Myocyte (in vitro differentiated cells): ENCODE measurements at regions not wholly inside any gene's neighbourhood (a gene's known extent, or its start where the extent isn't known, plus 50 kb on each side); places are given as distances from the start of the nearest gene placed in this dataset.
"Not testable (repeated sequence)": the region's sequence is repeated elsewhere in the genome, so short reads cannot be mapped to it uniquely, and the experiment has no call there.

Experiments used
- DNase-seq: peaks from one replicate; pipeline ENCODE4 v3.0.0-alpha.2; 2012; ENCODE audit warnings: low read depth

DNA sequence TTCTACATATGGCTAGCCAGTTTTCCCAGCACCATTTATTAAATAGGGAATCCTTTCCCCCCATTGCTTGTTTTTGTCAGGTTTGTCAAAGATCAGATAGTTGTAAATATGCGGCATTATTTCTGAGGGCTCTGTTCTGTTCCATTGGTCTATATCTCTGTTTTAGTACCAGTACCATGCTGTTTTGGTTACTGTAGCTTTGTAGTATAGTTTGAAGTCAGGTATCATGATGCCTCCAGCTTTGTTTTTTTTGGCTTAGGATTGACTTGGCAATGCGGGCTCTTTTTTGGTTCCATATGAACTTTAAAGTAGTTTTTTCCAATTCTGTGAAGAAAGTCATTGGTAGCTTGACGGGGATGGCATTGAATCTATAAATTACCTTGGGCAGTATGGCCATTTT, 60.0 kb upstream of the GPC3 start:
- DNase-seq, result not testable (repeated sequence)

- DNase-seq, result not testable (repeated sequence)
Observed at GRCh38 chrX:134067107-134067506, 81.7 kb upstream of the GPC3 start.

DNA sequence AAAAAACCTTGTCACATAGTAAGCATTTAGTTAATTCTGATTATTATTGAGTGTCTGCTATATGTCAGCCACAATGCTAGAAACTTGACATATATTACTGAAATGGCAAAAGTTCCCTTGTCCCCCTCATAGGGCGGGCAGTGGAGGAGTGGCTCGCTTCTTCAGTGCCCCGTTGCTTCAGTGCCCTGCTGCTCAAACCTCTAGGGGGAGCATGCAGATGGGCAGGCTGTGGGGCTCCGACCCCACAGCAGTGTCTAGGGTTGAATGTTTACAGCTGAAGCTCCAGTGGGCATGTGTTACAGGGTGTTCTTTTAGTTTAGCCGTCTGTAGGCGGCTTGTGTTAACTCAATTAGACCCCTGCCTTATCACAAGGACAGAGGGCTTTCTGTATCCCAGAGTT, 86.5 kb upstream of the GPC3 start:
- DNase-seq, result not testable (repeated sequence)

GRCh38 chrX:134073341-134073740, 87.9 kb upstream of the GPC3 start:
- no peak for DNase-seq

GRCh38 chrX:134074151-134074550, 88.8 kb upstream of the GPC3 start:
- DNase-seq, result no peak

GRCh38 chrX:134075894-134076718, 90.7 kb upstream of the GPC3 start:
- no peak for DNase-seq

DNA sequence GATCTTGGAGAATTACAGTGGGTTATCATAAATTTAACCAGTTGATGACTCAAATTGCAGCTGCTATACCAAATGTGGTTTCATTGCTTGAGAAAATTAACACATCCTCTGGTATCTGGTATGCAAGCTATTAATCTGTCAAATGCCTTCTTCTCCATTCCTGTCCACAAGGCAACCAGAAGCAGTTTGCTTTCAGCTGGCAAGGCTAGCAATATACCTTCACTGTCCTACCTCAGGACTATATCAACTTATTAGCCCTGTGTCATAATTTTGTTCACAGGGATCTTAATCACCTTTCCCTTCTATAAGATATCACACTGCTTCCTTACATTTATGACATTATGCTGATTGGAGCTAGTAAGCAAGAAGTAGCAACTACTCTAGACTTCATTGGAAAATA, 110.0 kb upstream of the GPC3 start:
- DNase-seq, result no peak

GRCh38 chrX:134101636-134102035, 116.2 kb upstream of the GPC3 start:
- no peak for DNase-seq

DNA sequence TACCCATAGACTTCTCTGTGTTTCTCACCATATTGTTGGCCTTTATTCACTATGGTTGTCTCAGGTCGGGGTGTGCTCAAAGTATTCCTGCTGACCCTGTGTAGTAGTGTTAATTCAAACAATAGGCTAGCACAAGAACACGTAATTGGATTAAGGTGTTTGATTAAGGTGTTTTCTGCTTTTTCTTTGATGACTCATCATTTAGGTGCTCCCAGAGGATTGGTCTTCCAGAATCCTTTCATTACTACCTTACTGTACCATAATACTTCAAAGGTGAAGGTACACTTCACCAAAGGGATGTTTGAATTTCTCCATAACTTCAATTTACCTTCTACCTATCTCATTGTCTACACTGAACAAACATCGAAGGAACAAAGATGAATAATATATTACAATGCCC, 121.7 kb upstream of the CCDC160 start:
- no peak for DNase-seq

DNA sequence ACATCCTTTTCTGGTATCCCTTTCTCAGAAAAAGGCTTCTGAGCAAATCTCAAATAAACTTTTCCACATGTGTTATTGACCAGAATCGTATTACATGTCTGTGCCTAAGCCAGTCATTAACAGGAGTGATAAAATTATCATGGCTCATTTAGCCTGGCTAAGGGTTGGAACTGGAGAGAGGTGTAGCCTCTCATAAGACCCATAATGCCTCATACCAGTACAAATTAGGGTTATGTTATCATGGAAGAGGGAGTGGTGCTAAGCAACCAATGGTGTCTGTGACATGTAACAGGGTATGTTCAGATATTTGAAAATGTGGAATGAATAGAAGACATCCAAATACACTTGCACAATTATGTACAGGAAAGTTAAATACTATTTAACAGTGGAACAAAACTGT, 99.6 kb upstream of the CCDC160 start:
- no peak for DNase-seq

GRCh38 chrX:134139090-134139489, 97.9 kb upstream of the CCDC160 start:
- DNase-seq, result no peak

DNA sequence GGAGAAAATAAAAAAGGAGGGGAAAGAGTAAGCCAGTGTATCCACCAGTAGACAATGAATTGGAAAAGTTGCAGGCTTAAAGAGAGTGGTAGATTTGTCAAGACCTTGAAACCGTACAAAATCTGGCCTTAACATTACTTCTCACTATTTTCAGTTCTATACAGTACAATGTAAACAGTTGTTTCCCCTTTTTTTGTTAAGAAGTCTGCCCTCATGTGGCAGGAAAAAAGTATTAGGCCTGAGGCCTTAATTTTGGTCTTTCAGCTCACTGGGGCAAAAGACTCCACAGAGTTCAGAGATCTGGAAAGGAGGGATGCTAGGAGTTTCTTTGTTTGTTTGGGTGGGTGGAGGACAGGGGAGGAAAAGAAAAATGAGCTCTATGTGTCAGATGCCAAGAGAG, 92.8 kb upstream of the CCDC160 start:
- DNase-seq, result no peak

DNA sequence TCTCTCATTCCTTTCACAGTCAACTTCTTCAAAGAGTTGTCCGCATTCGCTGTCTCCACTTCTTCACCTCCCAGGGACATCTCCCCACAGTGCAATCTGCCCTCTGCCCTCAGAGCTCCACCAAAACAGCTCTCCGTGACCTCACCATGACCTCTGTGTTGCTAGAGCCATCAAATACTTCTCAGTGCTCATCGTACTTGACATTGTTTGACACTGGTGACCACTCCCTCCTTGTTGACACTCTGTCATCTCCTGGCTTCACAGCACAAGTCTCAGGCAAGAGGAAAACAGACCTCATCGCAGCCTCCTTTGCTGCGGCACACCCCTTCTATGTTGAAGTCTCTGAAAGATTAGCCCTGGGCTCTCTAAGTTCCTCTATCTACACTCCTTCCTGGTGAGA, 90.5 kb upstream of the CCDC160 start:
- no peak for DNase-seq

DNA sequence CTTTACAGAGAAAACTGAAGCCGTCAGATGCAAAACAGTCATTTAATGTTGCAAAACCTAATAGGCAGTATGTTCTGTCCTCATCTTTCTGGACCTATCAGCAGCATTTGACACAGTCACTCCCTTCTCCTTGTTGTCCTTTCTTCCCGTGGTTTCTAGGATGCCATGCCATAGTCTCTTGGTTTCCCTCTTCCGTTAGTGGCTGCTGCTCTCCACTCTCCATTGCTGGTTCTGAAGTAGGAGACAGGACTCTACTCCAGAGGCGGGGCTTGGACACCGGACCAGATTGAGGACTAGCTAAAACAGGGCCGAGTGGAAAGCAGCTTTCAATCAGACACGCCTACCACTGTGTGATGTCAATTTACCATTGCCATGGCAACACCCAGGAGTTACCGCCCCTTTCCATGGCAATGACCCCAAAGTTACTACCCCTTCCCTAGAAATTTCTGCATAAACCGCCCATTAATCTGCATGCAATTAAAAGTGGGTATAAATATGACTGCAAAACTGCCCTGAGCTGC, 88.8 kb upstream of the CCDC160 start:
- peak; percentile 2 for DNase-seq

DNA sequence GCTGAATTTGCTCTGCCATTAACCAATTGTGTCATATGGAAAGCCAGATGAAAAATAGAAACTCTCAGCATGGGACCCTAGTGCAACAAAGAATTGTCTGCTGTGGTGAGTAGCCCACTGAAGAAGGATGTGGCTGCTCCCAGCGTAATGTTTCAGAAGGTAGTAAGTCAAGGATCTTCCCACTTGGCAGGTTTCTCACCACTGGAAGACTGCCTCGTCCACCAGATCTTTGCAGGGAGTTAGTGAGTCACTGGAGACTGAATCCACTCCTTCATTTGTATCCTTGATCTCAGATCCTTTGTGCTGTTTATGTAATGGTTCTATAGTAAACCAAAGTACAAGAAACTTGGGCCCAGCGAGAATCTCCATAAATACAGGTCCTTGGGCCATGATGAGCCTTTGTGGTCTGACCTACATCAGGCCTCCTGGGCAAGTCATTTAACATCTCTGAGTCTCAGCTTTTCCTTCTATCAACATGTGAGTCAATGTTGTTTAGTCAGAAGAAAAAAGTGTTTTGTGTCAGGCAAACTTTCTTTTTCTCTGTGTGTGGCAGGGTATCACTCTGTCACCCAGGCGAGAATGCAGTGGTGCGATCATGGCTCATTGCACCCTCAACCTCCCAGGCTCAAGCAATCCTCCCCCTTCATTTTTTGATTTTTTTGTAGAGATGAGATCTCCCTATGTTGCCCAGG, 78.0 kb upstream of the CCDC160 start:
- no peak for DNase-seq

DNA sequence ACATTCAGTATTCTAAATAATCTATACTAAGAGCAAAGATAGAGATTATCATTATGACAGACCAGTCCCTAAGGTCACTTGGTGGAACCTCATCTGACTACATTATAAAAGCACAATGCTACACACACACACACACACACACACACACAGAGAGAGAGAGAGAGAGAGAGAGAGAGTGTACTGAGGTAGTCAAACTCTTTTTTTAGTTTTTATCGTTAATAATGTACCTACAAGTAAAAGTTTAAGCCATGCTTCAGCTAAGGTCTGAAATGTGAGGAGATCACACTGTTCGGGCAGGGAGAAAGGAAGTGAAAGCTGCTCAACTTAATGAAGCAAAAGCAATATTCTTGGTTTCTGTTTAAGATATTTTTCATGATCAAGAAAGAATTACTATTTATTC, 75.8 kb upstream of the CCDC160 start:
- no peak for DNase-seq

GRCh38 chrX:134162032-134162431, 75.0 kb upstream of the CCDC160 start:
- DNase-seq, result no peak

DNA sequence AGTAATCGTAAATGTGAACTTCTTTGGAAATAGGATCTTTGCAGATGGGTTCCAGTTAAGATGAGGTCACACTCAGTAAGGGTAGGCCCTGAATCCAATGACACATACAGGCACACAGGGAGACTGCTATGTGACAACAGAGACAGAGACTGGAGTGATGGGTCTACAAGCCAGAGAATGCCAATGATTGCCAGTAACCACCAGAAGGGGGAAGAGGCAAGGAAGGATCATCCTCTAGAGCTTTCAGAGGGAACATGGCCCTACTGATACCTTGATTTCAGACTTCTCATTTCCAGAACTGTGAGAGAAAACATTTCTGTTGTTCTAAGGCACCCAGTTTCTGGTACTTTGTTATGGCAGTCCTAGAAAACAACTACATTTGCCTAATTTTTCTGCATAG, 73.1 kb upstream of the CCDC160 start:
- no peak for DNase-seq

- no peak for DNase-seq
Observed at GRCh38 chrX:134167591-134168203, 69.3 kb upstream of the CCDC160 start.

- no peak for DNase-seq
Observed at GRCh38 chrX:134171661-134172587, 65.1 kb upstream of the CCDC160 start.
